Liver (tissue), 8 donors: ENCODE measurements at regions not wholly inside any gene's neighbourhood (a gene's known extent, or its start where the extent isn't known, plus 50 kb on each side); places are given as distances from the start of the nearest gene placed in this dataset.

Experiments used
- DNase-seq: peaks from one replicate; pipeline ENCODE4 v3.0.0-alpha.2; 2017; ENCODE audit warnings: low spot score
- H3K27ac ChIP-seq, 2 donors: one replicate each; pipeline ENCODE4 v1.7.0; 2013; ENCODE audit warnings: inconsistent platforms in 2 of 2, low read length in 2 of 2, control low read depth in 1 of 2, low read depth in 1 of 2, mild to moderate bottlenecking in 1 of 2
- H3K27me3 ChIP-seq, 4 donors: one replicate each; pipeline versions ENCODE4 v1.6.1 to v1.7.0; 2013; ENCODE audit warnings: low read length in 3 of 4, inconsistent platforms in 1 of 4, mild to moderate bottlenecking in 1 of 4, moderate library complexity in 1 of 4; ENCODE audit not compliant: control insufficient read depth in 4 of 4, insufficient read depth in 4 of 4
- H3K36me3 ChIP-seq, 4 donors: one replicate each; pipeline versions ENCODE4 v1.6.1 to v1.7.0; 2013; ENCODE audit warnings: low read length in 3 of 4, mild to moderate bottlenecking in 3 of 4, low read depth in 1 of 4, moderate library complexity in 1 of 4; ENCODE audit not compliant: control insufficient read depth in 4 of 4, insufficient read depth in 3 of 4
- H3K4me1 ChIP-seq, 4 donors: one replicate each; pipeline versions ENCODE4 v1.6.1 to v1.7.0; 2013; ENCODE audit warnings: low read length in 3 of 4, mild to moderate bottlenecking in 3 of 4, moderate library complexity in 1 of 4; ENCODE audit not compliant: control insufficient read depth in 4 of 4, insufficient read depth in 4 of 4
- H3K4me3 ChIP-seq, 3 donors: one replicate each; pipeline versions ENCODE4 v1.6.1 to v1.7.0; 2013; ENCODE audit warnings: low read length in 3 of 3, control low read depth in 1 of 3, low read depth in 1 of 3, mild to moderate bottlenecking in 1 of 3
- H3K9ac ChIP-seq, 2 donors: one replicate each; pipeline ENCODE4 v1.7.0; 2013; ENCODE audit warnings: low read length in 2 of 2, mild to moderate bottlenecking in 2 of 2, moderate library complexity in 2 of 2, control low read depth in 1 of 2, low read depth in 1 of 2
- H3K9me3 ChIP-seq, 4 donors: one replicate each; pipeline versions ENCODE4 v1.6.1 to v1.7.0; 2013; ENCODE audit warnings: low read length in 3 of 4; ENCODE audit not compliant: control insufficient read depth in 4 of 4
- CTCF ChIP-seq: fragments of 150-350 bp; IDR thresholded peaks from 2 replicates; pipeline ENCODE4 v1.5.1; 2017; ENCODE audit warnings: improper control_type of control experiment, low read depth, low read length; ENCODE audit not compliant: missing input control
- EGR1 ChIP-seq, 2 donors: IDR thresholded peaks; 2 replicates each; pipeline ENCODE4 v1.6.1; 2016 to 2018; ENCODE audit warnings: antibody characterized with exemption in 2 of 2, low read depth in 2 of 2
- FOXA1 ChIP-seq: IDR thresholded peaks from 2 replicates; pipeline ENCODE4 v1.6.1; 2016; ENCODE audit warnings: antibody characterized with exemption
- FOXA2 ChIP-seq: IDR thresholded peaks from 2 replicates; pipeline ENCODE4 v1.6.1; 2016; ENCODE audit warnings: antibody characterized with exemption
- GABPA ChIP-seq, 2 donors: IDR thresholded peaks in 1 of 2; conservative IDR thresholded peaks in 1 of 2; 2 replicates each; pipeline ENCODE4 v1.6.1; 2016; ENCODE audit warnings: antibody characterized with exemption in 2 of 2, mild to moderate bottlenecking in 1 of 2, moderate library complexity in 1 of 2
- HNF4A ChIP-seq, 2 donors: conservative IDR thresholded peaks; 2 replicates each; pipeline ENCODE4 v1.6.1; 2016; ENCODE audit warnings: antibody characterized with exemption in 2 of 2, mild to moderate bottlenecking in 2 of 2
- HNF4G ChIP-seq: IDR thresholded peaks from 2 replicates; pipeline ENCODE4 v1.6.1; 2016; ENCODE audit warnings: antibody characterized with exemption
- JUND ChIP-seq, 2 donors: IDR thresholded peaks; 2 replicates each; pipeline ENCODE4 v1.6.1; 2016; ENCODE audit warnings: antibody characterized with exemption in 2 of 2
- MAX ChIP-seq: IDR thresholded peaks from 2 replicates; pipeline ENCODE4 v1.6.1; 2016; ENCODE audit warnings: antibody characterized with exemption
- NR2F2 ChIP-seq: IDR thresholded peaks from 2 replicates; pipeline ENCODE4 v1.6.1; 2016; ENCODE audit warnings: antibody characterized with exemption
- RAD21 ChIP-seq, 2 donors: IDR thresholded peaks; 2 replicates each; pipeline ENCODE4 v1.6.1; 2016; ENCODE audit warnings: antibody characterized with exemption in 2 of 2, mild to moderate bottlenecking in 2 of 2
- REST ChIP-seq: IDR thresholded peaks from 2 replicates; pipeline ENCODE4 v1.6.1; 2016; ENCODE audit warnings: antibody characterized with exemption, mild to moderate bottlenecking
- RXRA ChIP-seq, 2 donors: IDR thresholded peaks; 2 replicates each; pipeline ENCODE4 v1.6.1; 2017 to 2018; ENCODE audit warnings: antibody characterized with exemption in 2 of 2, mild to moderate bottlenecking in 1 of 2
- SP1 ChIP-seq: IDR thresholded peaks from 2 replicates; pipeline ENCODE4 v1.6.1; 2018; ENCODE audit warnings: antibody characterized with exemption, mild to moderate bottlenecking
- TAF1 ChIP-seq: conservative IDR thresholded peaks from 2 replicates; pipeline ENCODE4 v1.6.1; 2016; ENCODE audit warnings: antibody characterized with exemption, mild to moderate bottlenecking
- YY1 ChIP-seq: IDR thresholded peaks from 2 replicates; pipeline ENCODE4 v1.6.1; 2016; ENCODE audit warnings: antibody characterized with exemption, mild to moderate bottlenecking
- ZBTB33 ChIP-seq: IDR thresholded peaks from 2 replicates; pipeline ENCODE4 v1.6.1; 2016; ENCODE audit warnings: antibody characterized with exemption
- WGBS: extraction: QIAGEN DNeasy Blood & Tissue Kit; methylation state at CpG from one replicate; pipeline ENCODE4 v1.1.7; 2013; 5-methylcytosine and 5-hydroxymethylcytosine counted together
- TF ChIP-seq, protein P1 (sequence below): IDR thresholded peaks from 2 replicates; pipeline ENCODE4 v1.6.1; 2016; ENCODE audit warnings: antibody characterized with exemption
- donor health status: healthy.
- donor health status: healthy.
- donor health status: healthy.
- donor health status: healthy.
- donor health status: healthy.

DNA sequence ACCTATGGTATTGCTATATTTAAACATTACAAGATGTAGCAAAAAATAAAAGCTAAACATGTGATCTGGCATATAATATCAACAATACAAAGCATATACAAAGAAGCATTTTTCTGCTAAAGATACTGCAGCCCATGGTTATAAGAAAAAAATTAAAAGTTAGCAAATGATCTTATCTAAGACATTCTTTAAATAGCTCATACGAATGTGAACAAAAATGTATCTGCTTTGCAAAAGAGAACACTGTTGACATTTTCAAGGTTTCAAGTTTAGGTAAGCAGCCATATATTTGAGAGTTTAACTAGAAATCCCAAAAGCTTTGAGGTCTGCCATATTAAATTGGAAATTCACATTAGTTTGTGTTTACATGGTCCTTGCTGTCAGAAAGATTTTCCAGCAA lies 301.0 kb upstream of the SLC39A10 start:
- Histone ChIP-seq H3K27ac (no peak overlapping the region), H3K9ac (no peak overlapping the region), H3K36me3 (no peaks in the 10 kb centered on the region), H3K4me1 (no peaks in the 10 kb centered on the region), H3K27me3 (no peaks in the 10 kb centered on the region), H3K9me3 (peaks cover 0 to 3% (median 1%) of the 10 kb centered on the region in 4 donors), H3K4me3 (no peak overlapping the region)
- TF ChIP-seq RAD21 (IDR thresholded peaks at IDR 0.05) (no peak), YY1 (no peak), FOXA1 (no peak), EGR1 (IDR thresholded peaks at IDR 0.05; ENCODE audit: low read depth in 2 of 2) (no peak), GABPA (IDR thresholded peaks at IDR 0.05 in 1 of 2, conservative IDR thresholded peaks at IDR 0.05 in 1 of 2) (no peak), JUND (IDR thresholded peaks at IDR 0.05) (no peak), HNF4A (conservative IDR thresholded peaks at IDR 0.05) (no peak), MAX (no peak), TAF1 (no peak), FOXA2 (no peak), HNF4G (no peak), SP1 (no peak)
- TF ChIP-seq, protein P1, sequence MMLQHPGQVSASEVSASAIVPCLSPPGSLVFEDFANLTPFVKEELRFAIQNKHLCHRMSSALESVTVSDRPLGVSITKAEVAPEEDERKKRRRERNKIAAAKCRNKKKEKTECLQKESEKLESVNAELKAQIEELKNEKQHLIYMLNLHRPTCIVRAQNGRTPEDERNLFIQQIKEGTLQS, result no peak
- no peak for DNase-seq
- WGBS, result 45% methylated on average over 1 of the region's 1 CpG

DNA sequence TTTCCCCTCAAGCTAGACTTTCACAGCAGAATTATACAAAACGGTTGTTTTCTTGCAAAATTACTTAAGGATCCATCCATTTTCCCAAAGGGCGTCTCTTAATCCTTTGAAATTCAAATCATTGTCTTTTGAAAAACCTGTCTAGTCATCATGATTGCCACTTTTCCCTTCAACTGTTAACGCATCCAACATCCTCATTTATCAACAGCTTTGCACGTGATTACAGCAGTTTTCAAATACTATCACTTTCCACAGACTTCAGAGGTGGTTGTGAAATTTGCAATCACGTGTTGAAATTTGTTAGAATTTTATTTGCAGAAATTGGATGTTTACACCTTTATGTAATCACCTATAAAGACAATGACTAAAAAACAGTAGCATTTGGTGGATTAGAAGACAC lies 304.4 kb upstream of the SLC39A10 start:
- Histone ChIP-seq H3K27me3 (no peaks in the 10 kb centered on the region), H3K4me3 (no peak overlapping the region), H3K4me1 (no peaks in the 10 kb centered on the region), H3K27ac (no peak overlapping the region), H3K9ac (no peak overlapping the region), H3K9me3 (peaks cover 0 to 3% (median 1%) of the 10 kb centered on the region in 4 donors), H3K36me3 (no peaks in the 10 kb centered on the region)
- no peak for DNase-seq
- WGBS, result 48% methylated on average over 5 of the region's 5 CpGs
- TF ChIP-seq JUND (IDR thresholded peaks at IDR 0.05) (no peak), SP1 (no peak), RXRA (IDR thresholded peaks at IDR 0.05) (no peak), ZBTB33 (no peak), YY1 (no peak), GABPA (IDR thresholded peaks at IDR 0.05 in 1 of 2, conservative IDR thresholded peaks at IDR 0.05 in 1 of 2) (no peak), NR2F2 (no peak), CTCF (no peak), HNF4G (no peak), MAX (no peak), REST (no peak)
